Stimulated activated CD8-positive, alpha-beta memory T cell treated with anti-CD3 and anti-CD28 coated beads, Interleukin-15, amount 100 ng/mL, for 24 hours (primary cell): ENCODE measurements at regions not wholly inside any gene's neighbourhood (a gene's known extent, or its start where the extent isn't known, plus 50 kb on each side); places are given as distances from the start of the nearest gene placed in this dataset.
A peak's percentile ranks its signal among the peaks of the same experiment; 100 is the strongest.
"Not testable (repeated sequence)": the region's sequence is repeated elsewhere in the genome, so short reads cannot be mapped to it uniquely, and the experiment has no call there.

ENCODE experiments used
- DNase-seq: peaks from one replicate; pipeline ENCODE4 v3.0.0-alpha.2; 2020; ENCODE audit warnings: low read depth

GRCh38 chr4:53959343-53960120 lies 104.9 kb downstream of the CHIC2 start:
- DNase-seq = no peak

DNA sequence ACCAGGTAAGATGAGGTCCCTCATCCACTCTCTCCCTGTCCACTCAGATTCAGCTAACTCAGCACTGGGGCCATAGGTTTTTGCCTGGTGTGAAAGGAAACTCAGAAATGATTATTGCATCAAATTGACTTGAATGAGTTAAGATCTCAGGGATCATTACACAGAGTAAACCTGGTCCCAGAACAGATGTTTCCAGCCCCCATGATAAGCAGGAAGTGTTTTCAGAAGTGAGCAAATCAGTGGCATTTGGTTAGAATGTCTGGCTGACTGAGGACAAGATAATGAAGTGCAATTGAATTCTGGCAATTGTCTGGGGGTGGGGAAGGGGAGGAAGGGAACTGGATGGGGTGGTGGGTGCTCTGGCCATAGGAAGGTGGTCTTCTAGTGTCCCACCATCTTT lies 108.0 kb downstream of the CHIC2 start:
- DNase-seq = no peak

GRCh38 chr4:53956053-53956452 lies 108.4 kb downstream of the CHIC2 start:
- no peak for DNase-seq

DNA sequence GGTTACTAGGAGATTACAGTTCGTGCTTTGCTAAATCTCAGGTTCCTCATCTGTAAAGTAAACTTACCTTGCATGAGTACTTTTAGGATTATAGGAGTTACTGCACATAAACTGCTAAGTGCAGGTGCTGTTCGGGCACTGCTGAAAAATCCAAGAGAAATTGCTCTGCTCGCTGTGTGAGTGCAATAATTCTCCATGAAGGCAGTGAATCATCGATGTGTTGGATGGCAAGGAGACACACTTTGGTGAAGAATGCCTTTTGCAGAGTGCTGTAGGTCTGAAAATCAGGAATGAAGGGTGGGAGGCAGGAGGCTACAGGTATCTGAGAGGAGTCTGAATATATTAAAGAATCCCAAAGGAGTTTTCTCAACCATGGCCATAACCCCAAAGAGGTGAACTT lies 113.0 kb downstream of the CHIC2 start:
- no peak for DNase-seq

- DNase-seq = no peak
Observed at GRCh38 chr4:53943345-53944085, 120.9 kb downstream of the CHIC2 start.

DNA sequence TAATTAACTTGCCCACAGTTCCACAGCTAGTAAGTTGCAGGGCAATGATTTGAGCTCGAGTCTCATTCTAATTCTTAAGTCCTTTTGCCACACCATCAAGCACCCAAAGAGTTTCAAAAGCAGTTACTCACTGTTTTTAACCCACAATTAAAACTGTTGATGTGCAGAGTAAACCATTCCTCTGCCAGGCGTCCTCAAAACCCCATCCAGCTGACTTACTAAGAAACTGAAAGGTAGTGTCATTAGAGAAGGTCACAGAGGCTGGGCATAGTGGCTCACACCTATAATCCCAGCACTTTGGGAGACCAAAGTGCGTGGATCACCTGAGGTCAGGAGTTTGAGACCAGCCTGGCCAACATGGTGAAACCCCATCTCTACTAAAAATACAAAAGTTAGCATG lies 121.7 kb downstream of the CHIC2 start:
- no peak for DNase-seq

- no peak for DNase-seq
Observed at GRCh38 chr4:53941331-53941730, 123.1 kb downstream of the CHIC2 start.

GRCh38 chr4:53939892-53940291 lies 124.5 kb downstream of the CHIC2 start:
- not testable (repeated sequence) for DNase-seq

DNA sequence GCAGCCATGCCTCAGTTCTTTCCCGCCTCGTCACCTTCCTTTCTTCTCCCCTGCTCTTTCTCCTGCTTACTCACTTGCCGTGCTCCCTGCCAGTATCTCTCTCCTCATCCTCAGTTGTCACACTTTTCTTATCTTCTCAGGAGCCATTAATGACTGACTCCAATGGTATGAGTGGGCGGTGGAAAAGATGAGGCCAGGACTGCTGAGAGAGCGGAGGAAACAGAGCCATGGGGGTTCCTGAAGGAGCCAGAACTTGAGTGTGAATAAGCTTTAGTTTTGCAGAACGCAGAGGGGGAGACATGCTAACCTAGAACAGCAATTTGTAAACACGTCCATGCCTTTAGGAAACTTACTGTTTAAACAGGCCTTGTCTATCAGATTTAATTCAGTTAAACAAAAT lies 126.5 kb downstream of the CHIC2 start:
- no peak for DNase-seq

GRCh38 chr4:53937327-53937726 lies 127.1 kb downstream of the CHIC2 start:
- no peak for DNase-seq

DNA sequence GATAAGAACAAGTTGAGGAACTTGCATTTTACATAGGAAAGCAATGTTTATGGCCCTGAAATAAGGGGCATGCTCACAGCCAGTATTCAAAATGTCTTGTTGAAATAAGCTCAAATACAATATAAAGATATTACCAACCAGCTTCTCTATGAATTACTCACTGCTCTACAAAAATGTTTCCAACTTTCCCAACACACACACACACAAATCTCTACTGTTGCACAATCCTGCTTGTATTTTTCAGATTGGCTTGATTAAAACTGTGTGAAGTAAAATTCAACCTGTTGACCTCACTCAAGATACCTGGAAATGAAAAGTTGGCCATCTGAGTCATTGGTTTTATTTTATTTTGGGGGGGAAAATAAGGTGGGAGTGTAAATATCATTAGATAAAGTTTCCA lies 128.6 kb downstream of the CHIC2 start:
- DNase-seq = no peak

DNA sequence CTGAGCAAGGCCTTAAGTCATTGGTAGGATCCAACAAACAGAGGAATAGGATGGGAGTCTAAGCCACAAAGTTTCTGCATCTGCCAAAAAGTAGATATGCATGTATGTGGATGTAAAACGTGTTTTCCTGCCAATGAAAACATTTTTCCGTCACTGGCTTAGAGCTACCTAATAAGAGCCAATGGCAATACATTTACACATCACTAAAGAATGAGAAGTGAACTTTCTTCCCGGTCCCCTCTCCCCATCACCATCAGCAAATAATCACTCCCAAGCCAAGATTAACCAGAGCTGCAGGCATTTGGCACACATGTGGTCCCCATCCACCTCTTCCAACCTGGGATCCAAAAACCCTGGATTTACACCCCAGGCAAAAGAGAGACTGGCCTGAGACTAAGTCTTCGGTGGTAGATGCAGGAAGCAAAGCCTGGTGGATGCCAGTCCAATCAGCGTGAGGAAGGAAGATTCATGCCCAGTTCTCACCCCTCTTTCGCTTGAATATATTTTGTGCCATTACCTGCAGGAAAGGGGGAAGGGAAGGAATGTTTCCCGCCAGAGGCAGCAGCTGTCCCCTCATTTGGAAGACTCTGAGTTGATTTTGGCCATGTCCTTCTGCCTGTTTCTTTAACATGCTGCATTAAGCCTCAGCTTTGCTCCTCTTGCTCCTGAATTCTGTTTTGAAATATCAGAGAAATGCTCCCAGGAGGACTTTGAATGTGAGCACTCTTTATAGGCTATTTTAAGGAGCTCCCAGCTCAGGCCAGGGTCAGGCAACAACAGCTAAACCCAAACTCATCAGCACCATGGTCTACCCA lies 131.4 kb downstream of the CHIC2 start:
- no peak for DNase-seq

GRCh38 chr4:53931461-53931961 lies 132.9 kb downstream of the CHIC2 start:
- DNase-seq = no peak

DNA sequence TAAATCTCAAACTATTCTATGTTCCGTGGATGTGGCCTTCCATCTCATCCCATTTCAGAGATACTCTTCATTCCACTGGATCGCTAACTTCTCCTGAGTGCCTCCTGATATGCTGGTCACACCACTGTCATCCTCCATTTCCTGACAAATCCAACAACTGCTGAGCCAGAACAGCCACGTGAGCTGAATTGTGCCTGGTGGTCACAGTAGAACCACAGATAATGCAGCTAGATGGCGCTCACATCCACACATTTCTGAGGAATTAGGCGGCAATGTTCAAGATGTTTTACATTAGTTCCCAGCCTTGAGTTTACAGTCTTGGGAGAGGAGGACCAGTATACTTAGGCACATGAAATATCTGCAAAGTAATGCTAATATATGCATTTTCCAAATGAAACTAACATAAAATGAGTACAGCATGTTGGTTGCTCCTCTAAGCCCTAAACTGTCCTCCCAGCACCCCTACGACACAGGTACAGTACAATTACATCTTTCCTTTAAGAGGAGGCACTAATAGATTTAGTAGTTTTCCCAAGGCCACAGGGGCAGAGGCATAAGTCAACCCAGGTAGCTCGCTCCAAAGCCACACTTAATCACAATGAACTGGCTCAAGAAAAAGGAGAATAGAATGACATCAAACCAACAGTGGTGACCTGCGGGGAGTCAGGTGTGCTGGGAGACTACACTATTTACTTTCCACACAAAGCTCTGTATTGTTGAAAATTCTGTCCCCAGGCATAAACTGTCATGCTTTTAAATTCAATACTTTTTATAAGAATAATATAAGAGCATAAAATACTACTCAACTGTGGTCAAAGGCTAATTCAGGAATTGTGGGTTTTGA lies 134.2 kb downstream of the CHIC2 start:
- peak; percentile 8 for DNase-seq

DNA sequence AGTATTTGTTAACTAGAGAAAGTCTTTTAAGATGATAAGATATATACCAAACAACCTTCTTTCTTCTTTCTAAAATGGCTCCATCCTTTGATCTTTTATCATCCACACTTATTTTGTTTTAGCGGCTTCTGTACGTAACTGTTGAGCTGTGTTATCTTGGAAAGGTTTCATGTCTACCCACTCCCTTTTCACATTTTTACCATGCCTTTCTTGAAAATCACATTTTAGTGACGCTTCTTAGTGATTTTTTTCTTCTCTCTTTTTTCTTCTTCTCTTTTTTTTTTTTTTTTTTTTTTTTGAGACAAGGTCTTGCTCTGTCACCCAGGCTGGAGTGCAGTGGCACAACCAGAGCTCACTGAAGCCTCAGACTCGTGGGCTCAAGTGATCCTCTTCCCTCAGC lies 135.1 kb downstream of the CHIC2 start:
- no peak for DNase-seq

DNA sequence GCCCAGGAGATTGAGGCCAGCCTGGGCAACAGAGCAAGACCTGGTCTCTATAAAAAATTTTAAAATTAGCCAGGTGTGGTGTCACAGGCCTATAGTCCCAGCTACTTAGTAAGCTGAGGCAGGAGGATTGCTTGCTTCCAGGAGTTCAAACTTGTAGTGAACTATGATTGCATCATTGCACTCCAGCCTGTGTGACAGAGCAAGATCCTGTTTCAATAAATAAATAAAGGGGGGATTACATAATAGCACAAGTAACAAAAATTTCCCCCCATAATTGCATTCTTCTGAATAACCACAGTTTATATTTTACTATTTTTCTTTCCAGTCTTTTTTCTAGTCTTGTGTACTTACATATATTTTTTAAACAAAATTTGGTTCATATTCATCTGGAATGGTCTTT lies 135.6 kb downstream of the CHIC2 start:
- no peak for DNase-seq

GRCh38 chr4:53925050-53925605 lies 139.3 kb downstream of the CHIC2 start:
- DNase-seq = no peak

DNA sequence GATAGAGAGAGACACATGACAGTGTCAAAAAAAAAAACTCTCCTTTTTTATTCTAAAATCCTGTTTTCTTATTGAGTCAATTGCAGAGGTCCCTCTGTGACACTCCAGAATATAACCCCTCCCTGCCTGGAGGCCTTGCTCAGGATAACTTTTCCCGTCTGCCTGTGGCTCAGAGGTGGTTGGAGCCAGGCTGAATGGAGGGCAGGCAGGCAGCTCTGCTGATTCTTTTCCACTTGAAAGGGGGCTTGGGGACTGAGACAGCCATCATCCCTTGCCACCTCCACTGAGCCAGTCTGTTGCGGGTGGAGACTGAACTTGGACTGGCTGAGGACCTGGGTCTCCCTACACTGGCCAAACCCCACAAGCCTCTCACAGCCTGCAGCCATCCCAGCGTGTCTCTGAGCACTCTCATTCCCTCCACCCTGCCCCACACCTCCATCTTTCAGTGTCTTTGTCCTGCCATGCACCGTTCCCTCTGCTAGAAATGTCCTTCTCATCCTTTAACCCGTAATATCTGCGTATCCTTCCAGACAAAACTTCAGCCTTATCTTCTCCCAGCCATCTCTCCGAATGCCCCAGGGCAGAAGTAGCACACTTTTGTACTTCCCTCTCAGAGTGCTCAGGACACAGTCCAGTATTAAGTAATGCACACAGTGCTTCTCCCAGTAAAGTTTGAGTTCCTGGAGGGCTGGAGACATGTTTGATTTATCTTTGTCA lies 139.9 kb downstream of the CHIC2 start:
- DNase-seq = no peak

DNA sequence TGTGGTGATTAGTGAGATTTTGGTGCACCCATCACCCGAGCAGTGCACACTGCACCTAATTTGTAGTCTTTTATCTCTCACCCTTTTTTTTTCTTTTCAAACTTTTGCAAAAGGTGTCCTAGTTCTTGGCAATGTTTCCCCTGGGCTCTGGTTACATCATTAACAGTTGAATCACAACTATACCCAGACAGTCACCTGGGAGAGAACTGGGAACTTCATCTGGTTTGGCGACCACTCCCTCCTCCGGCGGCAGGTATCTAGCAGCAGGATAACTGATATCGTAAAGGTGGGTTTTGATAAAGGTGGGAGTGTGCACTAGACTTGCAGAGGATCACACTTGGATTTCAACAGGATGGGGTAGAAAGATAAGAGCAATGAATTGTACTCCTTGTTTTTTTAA lies 140.5 kb downstream of the CHIC2 start:
- no peak for DNase-seq

GRCh38 chr4:53921856-53922255 lies 142.5 kb downstream of the CHIC2 start:
- DNase-seq = no peak

DNA sequence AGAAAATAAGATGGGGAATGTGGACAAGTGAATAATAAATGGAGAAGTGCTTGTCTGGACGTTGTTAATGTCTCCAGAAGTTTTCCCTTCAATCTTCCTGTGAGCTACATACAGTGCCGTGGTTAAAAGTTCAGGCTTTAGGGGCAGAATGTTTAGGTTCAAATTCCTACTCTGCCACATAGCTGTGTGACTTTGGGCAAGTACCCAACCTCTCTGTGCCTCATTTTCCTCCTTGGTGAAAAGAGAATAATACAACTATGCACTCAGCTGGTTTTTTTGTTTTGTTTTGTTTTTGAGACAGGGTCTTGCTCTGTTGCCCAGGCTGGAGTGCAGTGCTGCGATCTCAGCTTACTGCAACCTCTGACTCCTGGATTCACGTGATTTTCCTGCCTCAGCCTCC lies 143.5 kb downstream of the CHIC2 start:
- DNase-seq = no peak
